Lower leg skin (tissue), 3 donors: ENCODE measurements at regions not wholly inside any gene's neighbourhood (a gene's known extent, or its start where the extent isn't known, plus 50 kb on each side); places are given as distances from the start of the nearest gene placed in this dataset.

Experiments used
- CTCF ChIP-seq, 3 donors: fragments of 450-650 bp; IDR thresholded peaks; one replicate each; pipeline ENCODE4 v1.5.1; 2016; ENCODE audit warnings: antibody characterized with exemption in 3 of 3, mild to moderate bottlenecking in 3 of 3, moderate library complexity in 2 of 3
- POLR2A ChIP-seq, 2 donors: fragments of 450-650 bp; IDR thresholded peaks; one replicate each; pipeline ENCODE4 v1.6.1; 2016 to 2017; ENCODE audit warnings: antibody characterized with exemption in 2 of 2, mild to moderate bottlenecking in 1 of 2, moderate library complexity in 1 of 2

- TF ChIP-seq CTCF (IDR thresholded peaks at IDR 0.05) (no peak), POLR2A (IDR thresholded peaks at IDR 0.05) (no peak)
Observed at GRCh38 chr9:89659891-89660685, 55.3 kb downstream of the GADD45G start.
